ENCODE measurements at regions not wholly inside any gene's neighbourhood (a gene's known extent, or its start where the extent isn't known, plus 50 kb on each side); places are given as distances from the start of the nearest gene placed in this dataset.
"Not testable (repeated sequence)": the region's sequence is repeated elsewhere in the genome, so short reads cannot be mapped to it uniquely, and the experiment has no call there.

- no peak for DNase-seq (ENCODE audit: low read depth, low spot score)
Measured at GRCh38 chr10:37067576-37067975, 57.8 kb upstream of the ANKRD30A start.

GRCh38 chr10:37062296-37062695 is 63.1 kb upstream of the ANKRD30A start:
- not testable (repeated sequence) for DNase-seq (ENCODE audit: low read depth, low spot score)

GRCh38 chr10:37057261-37057660 is 68.1 kb upstream of the ANKRD30A start:
- DNase-seq (ENCODE audit: low read depth, low spot score): no peak

- no peak for DNase-seq (ENCODE audit: low read depth, low spot score)
Measured at GRCh38 chr10:37053476-37053875, 71.9 kb upstream of the ANKRD30A start.

- not testable (repeated sequence) for DNase-seq (ENCODE audit: low read depth, low spot score)
Measured at GRCh38 chr10:37049982-37050381, 75.4 kb upstream of the ANKRD30A start.

GRCh38 chr10:37044319-37044718 is 81.1 kb upstream of the ANKRD30A start:
- DNase-seq (ENCODE audit: low read depth, low spot score): not testable (repeated sequence)

GRCh38 chr10:37035853-37036252 is 89.5 kb upstream of the ANKRD30A start:
- DNase-seq (ENCODE audit: low read depth, low spot score): no peak

- no peak for DNase-seq (ENCODE audit: low read depth, low spot score)
Measured at GRCh38 chr10:37015498-37015897, 109.9 kb upstream of the ANKRD30A start.

- no peak for DNase-seq (ENCODE audit: low read depth, low spot score)
Measured at GRCh38 chr10:37010741-37011140, 114.7 kb upstream of the ANKRD30A start.

- DNase-seq (ENCODE audit: low read depth, low spot score): not testable (repeated sequence)
Measured at GRCh38 chr10:37008276-37008675, 117.1 kb upstream of the ANKRD30A start.

- DNase-seq (ENCODE audit: low read depth, low spot score): no peak
Measured at GRCh38 chr10:37003126-37003525, 122.3 kb upstream of the ANKRD30A start.

- not testable (repeated sequence) for DNase-seq (ENCODE audit: low read depth, low spot score)
Measured at GRCh38 chr10:36995806-36996205, 129.6 kb upstream of the ANKRD30A start.

GRCh38 chr10:36994886-36995285 is 130.5 kb upstream of the ANKRD30A start:
- DNase-seq (ENCODE audit: low read depth, low spot score): no peak

- DNase-seq (ENCODE audit: low read depth, low spot score): no peak
Measured at GRCh38 chr10:36989233-36989632, 136.2 kb upstream of the ANKRD30A start.

- DNase-seq (ENCODE audit: low read depth, low spot score): no peak
Measured at GRCh38 chr10:36946598-36946997, 178.8 kb upstream of the ANKRD30A start.

- no peak for DNase-seq (ENCODE audit: low read depth, low spot score)
Measured at GRCh38 chr10:36943544-36943943, 181.9 kb upstream of the ANKRD30A start.

- no peak for DNase-seq (ENCODE audit: low read depth, low spot score)
Measured at GRCh38 chr10:36942616-36943015, 182.8 kb upstream of the ANKRD30A start.

GRCh38 chr10:36903040-36903439 is 222.4 kb upstream of the ANKRD30A start:
- DNase-seq (ENCODE audit: low read depth, low spot score): no peak

GRCh38 chr10:36899652-36900051 is 225.7 kb upstream of the ANKRD30A start:
- DNase-seq (ENCODE audit: low read depth, low spot score): no peak

GRCh38 chr10:36888925-36889573 is 236.3 kb upstream of the ANKRD30A start:
- peak; percentile 28 for DNase-seq (ENCODE audit: low read depth, low spot score)

- DNase-seq (ENCODE audit: low read depth, low spot score): no peak
Measured at GRCh38 chr10:36886303-36886891, 239.0 kb upstream of the ANKRD30A start.

- DNase-seq (ENCODE audit: low read depth, low spot score): no peak
Measured at GRCh38 chr10:36885746-36886145, 239.7 kb upstream of the ANKRD30A start.

GRCh38 chr10:36882781-36883180 is 242.6 kb upstream of the ANKRD30A start:
- no peak for DNase-seq (ENCODE audit: low read depth, low spot score)

GRCh38 chr10:36880898-36881297 is 244.5 kb upstream of the ANKRD30A start:
- no peak for DNase-seq (ENCODE audit: low read depth, low spot score)

All from iPS DF 19.7 (cell line).